ENCODE measurements at regions not wholly inside any gene's neighbourhood (a gene's known extent, or its start where the extent isn't known, plus 50 kb on each side); places are given as distances from the start of the nearest gene placed in this dataset.
"Not testable (repeated sequence)": the region's sequence is repeated elsewhere in the genome, so short reads cannot be mapped to it uniquely, and the experiment has no call there.

DNA sequence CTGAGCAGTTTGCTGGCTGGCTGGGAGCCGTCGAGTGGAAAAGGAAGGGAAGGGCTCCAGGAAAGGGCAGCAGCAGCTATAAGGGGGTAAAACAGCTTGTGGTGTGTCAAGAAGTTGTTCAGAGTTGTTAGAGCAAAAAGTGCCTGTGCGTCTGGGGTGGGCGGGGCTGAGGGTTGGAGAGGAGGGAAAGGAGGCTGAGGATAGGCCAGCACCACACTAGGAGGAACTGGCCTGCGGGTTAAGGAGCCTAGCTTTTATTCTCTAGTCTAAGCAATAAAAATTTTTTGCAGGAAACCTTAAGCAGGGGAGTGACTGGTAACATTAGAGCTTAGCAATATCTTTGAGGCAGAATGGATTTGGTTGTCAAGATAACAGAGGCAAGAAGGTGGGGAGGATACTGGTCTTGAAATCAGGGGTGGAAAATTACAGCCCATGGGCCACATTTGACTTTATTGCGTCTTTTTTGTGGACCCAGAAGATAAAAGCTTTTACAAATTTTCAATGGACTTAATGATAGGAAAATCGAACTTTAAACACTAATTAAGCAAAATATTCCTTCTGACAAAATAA, 134.5 kb upstream of the AADACL2 start:
- Histone ChIP-seq H3K27me3 (ENCODE audit: insufficient read depth, low read length) (no peaks in the 10 kb centered on the region), H2AFZ (ENCODE audit: low read length, unreplicated experiment) (no peak overlapping the region), H3K36me3 (ENCODE audit: insufficient read depth, low read length) (no peaks in the 10 kb centered on the region), H3K27ac (ENCODE audit: low read depth, low read length) (no peak overlapping the region), H3K4me1 (ENCODE audit: control insufficient read depth, insufficient read depth, low read length, unreplicated experiment) (no peaks in the 10 kb centered on the region), H3K4me3 (ENCODE audit: low read depth, low read length) (no peak overlapping the region), H3K79me2 (ENCODE audit: control insufficient read depth, insufficient read depth, low read length, unreplicated experiment) (no peaks in the 10 kb centered on the region)

DNA sequence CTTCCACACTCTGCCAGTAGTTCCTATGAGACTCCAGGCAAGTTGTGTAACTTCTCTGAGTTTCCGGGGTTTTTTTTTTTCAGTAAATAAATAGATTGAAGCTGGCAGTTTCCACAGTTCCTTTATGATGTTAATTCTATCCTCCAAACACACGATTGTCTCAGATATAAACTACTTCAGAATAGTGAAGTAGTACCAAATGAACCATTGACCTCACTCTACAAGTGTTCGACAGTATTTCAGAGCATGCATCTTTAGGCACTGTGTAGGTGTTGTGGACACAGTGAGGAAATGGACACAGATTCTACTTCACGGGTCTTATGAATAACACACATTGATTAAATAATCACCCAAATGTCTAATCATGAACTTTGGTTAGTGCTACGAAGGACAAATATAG, 136.1 kb upstream of the IGSF10 start:
- H3K36me3 ChIP-seq (ENCODE audit: insufficient read depth, low read length): no peaks in the 10 kb centered on the region
- H3K4me1 ChIP-seq (ENCODE audit: control insufficient read depth, insufficient read depth, low read length, unreplicated experiment): peaks cover 2% of the 10 kb centered on the region
- no peak overlapping the region for H2AFZ ChIP-seq (ENCODE audit: low read length, unreplicated experiment)
- H3K27me3 ChIP-seq (ENCODE audit: insufficient read depth, low read length): no peaks in the 10 kb centered on the region
- no peaks in the 10 kb centered on the region for H3K79me2 ChIP-seq (ENCODE audit: control insufficient read depth, insufficient read depth, low read length, unreplicated experiment)
- H3K4me3 ChIP-seq (ENCODE audit: low read depth, low read length): no peak overlapping the region
- H3K27ac ChIP-seq (ENCODE audit: low read depth, low read length): no peak overlapping the region

DNA sequence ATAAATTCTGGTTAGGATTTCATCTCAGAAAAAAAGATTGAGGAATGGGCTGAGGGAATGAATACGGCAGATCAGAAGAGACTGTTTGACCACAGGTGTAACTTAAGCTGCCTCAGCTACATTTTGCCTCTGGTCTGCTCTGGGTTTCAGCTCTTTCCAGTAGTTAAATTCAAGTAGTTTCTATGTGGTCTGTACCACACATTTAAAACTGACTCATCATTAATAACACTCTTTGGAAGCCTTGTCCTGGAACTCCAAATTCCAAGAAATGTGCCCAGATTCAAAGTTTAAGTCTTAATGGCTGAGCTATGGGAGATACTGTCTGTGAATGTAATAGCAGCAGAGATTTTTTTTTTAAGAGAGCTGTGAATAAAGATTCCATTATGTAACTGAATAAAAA, 133.1 kb upstream of the IGSF10 start:
- no peaks in the 10 kb centered on the region for H3K27me3 ChIP-seq (ENCODE audit: insufficient read depth, low read length)

DNA sequence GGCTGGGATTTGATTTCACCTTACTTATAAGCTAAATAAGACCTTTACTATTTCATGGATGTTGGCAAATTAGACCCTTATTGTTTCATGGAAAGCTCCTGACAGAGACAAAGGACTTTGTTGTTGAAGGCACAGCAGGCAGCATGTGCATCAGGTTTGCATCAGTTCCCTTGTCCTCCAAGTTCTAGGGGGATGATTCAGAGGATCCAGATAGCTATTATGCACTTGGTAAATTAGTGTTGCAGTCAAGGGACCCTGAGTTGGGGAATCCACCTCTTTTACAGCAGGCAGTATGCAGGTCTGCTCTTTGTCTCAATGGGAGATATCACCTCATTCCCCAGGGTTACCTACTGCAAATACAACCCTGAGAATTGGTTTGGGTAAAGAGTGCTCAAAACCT, 131.4 kb upstream of the IGSF10 start:
- Histone ChIP-seq H3K79me2 (ENCODE audit: control insufficient read depth, insufficient read depth, low read length, unreplicated experiment) (no peaks in the 10 kb centered on the region), H3K36me3 (ENCODE audit: insufficient read depth, low read length) (no peaks in the 10 kb centered on the region), H3K4me3 (ENCODE audit: low read depth, low read length) (no peak overlapping the region), H3K27me3 (ENCODE audit: insufficient read depth, low read length) (no peaks in the 10 kb centered on the region), H2AFZ (ENCODE audit: low read length, unreplicated experiment) (no peak overlapping the region), H3K4me1 (ENCODE audit: control insufficient read depth, insufficient read depth, low read length, unreplicated experiment) (peaks cover 2% of the 10 kb centered on the region), H3K27ac (ENCODE audit: low read depth, low read length) (no peak overlapping the region)

More for the DNA sequence above, 133.1 kb upstream of the IGSF10 start:
- Histone ChIP-seq H3K4me1 (ENCODE audit: control insufficient read depth, insufficient read depth, low read length, unreplicated experiment) (peaks cover 2% of the 10 kb centered on the region), H3K79me2 (ENCODE audit: control insufficient read depth, insufficient read depth, low read length, unreplicated experiment) (no peaks in the 10 kb centered on the region), H2AFZ (ENCODE audit: low read length, unreplicated experiment) (no peak overlapping the region), H3K36me3 (ENCODE audit: insufficient read depth, low read length) (no peaks in the 10 kb centered on the region), H3K27ac (ENCODE audit: low read depth, low read length) (no peak overlapping the region), H3K4me3 (ENCODE audit: low read depth, low read length) (no peak overlapping the region)

DNA sequence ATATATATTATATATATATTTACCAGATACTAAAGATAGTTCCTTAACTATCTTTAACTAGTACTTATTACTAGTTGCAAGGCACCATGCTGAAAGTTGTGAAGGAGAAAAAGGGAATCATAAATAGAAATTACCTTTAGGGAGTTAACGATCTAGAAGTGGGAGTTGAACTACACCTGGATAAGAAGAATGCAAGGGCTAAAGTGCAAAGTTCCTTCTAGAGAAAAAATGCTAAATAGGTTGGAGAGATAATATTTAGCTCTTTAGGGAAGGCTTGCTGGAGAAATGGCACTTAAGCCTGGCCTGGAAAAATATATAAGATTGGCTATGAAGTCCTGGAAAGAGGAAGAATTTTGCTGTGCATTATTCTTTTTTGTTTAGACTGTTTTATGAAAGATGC, 130.6 kb upstream of the IGSF10 start:
- Histone ChIP-seq H3K36me3 (ENCODE audit: insufficient read depth, low read length) (no peaks in the 10 kb centered on the region), H3K27me3 (ENCODE audit: insufficient read depth, low read length) (no peaks in the 10 kb centered on the region), H2AFZ (ENCODE audit: low read length, unreplicated experiment) (no peak overlapping the region), H3K79me2 (ENCODE audit: control insufficient read depth, insufficient read depth, low read length, unreplicated experiment) (no peaks in the 10 kb centered on the region), H3K27ac (ENCODE audit: low read depth, low read length) (no peak overlapping the region), H3K4me3 (ENCODE audit: low read depth, low read length) (no peak overlapping the region), H3K4me1 (ENCODE audit: control insufficient read depth, insufficient read depth, low read length, unreplicated experiment) (peaks cover 2% of the 10 kb centered on the region)

DNA sequence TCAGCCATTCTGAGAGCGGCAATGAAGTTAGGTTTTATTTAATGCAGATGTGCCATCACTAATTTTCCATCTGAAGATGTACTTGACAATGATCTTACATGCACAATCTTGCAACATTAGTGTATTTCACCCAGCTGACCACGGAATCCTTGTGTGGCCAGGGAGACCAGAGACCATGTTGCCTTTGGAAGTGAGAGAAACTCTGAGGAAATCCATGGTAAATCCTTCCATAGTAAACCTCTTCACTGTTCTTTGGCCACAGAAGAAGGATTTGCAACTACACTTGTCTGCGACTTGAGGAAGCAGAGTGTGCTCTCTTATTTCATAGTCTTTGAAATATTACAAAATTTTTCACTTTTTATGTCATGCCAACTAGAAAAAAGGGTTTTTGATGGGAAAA, 128.4 kb upstream of the IGSF10 start:
- Histone ChIP-seq H3K79me2 (ENCODE audit: control insufficient read depth, insufficient read depth, low read length, unreplicated experiment) (no peaks in the 10 kb centered on the region), H2AFZ (ENCODE audit: low read length, unreplicated experiment) (no peak overlapping the region), H3K27me3 (ENCODE audit: insufficient read depth, low read length) (no peaks in the 10 kb centered on the region), H3K4me3 (ENCODE audit: low read depth, low read length) (no peak overlapping the region), H3K36me3 (ENCODE audit: insufficient read depth, low read length) (no peaks in the 10 kb centered on the region), H3K4me1 (ENCODE audit: control insufficient read depth, insufficient read depth, low read length, unreplicated experiment) (peaks cover 2% of the 10 kb centered on the region), H3K27ac (ENCODE audit: low read depth, low read length) (no peak overlapping the region)

DNA sequence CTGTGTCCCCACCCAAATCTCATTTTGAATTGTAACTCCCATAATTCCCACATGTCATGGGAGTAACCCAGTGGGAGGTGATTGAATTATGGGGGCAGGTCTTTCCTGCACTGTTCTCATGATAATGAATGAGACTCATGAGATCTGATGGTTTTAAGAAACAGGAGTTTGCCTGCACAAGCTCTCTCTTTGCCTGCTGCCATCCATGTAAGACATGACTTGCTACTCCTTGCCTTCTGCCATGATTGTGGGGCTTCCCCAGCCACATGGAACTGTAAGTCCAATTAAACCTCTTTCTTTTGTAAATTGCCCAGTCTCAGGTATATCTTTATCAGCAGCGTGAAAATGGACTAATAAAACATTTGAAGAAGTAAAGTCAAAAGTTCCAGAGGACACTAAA, 126.8 kb upstream of the IGSF10 start:
- not testable (repeated sequence) for H3K4me3 ChIP-seq (ENCODE audit: low read depth, low read length); H3K27ac ChIP-seq (ENCODE audit: low read depth, low read length); H2AFZ ChIP-seq (ENCODE audit: low read length, unreplicated experiment); H3K36me3 ChIP-seq (ENCODE audit: insufficient read depth, low read length); H3K79me2 ChIP-seq (ENCODE audit: control insufficient read depth, insufficient read depth, low read length, unreplicated experiment); H3K4me1 ChIP-seq (ENCODE audit: control insufficient read depth, insufficient read depth, low read length, unreplicated experiment); H3K27me3 ChIP-seq (ENCODE audit: insufficient read depth, low read length)

DNA sequence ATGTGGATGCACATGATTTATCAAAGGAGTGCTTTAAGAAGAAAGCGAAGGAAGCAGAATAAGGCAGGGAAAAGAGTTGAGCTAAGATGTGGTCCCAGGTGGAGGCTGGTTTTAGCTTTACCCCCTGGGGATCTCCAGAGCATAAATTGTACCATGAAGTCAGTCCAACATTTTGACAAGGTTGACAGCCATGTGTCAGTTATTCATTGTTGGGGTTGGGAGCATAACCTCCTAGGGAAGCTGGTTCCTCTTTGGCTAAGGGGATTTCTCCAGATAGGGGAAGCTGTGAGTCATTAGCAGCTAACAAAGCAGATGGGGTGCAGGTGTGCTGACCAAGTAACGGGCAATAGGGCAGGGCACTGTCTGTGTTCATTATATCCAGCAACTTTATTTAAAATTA, 123.7 kb upstream of the IGSF10 start:
- Histone ChIP-seq H3K27me3 (ENCODE audit: insufficient read depth, low read length) (no peaks in the 10 kb centered on the region), H3K79me2 (ENCODE audit: control insufficient read depth, insufficient read depth, low read length, unreplicated experiment) (no peaks in the 10 kb centered on the region), H3K4me3 (ENCODE audit: low read depth, low read length) (no peak overlapping the region), H3K27ac (ENCODE audit: low read depth, low read length) (no peak overlapping the region), H3K36me3 (ENCODE audit: insufficient read depth, low read length) (no peaks in the 10 kb centered on the region), H3K4me1 (ENCODE audit: control insufficient read depth, insufficient read depth, low read length, unreplicated experiment) (peaks cover 9% of the 10 kb centered on the region), H2AFZ (ENCODE audit: low read length, unreplicated experiment) (no peak overlapping the region)

DNA sequence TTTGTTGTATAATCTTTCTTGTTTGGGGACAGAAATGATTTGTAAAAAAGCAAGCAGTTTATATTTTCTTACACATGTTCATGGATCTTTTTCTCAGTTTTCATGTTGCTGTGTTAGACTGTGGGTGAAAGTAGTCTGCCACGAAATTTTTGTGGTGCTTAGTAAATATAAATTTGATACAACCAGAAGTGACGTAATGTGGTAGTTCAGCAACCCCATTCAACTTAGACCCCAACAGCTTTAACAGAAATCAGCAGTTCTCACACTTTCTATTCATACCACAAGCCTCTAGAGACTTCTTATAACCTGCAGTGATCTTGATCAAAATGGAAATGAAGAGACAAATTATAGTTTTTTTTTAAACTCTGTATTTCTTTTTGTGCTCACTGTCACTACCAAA, 120.2 kb upstream of the IGSF10 start:
- Histone ChIP-seq H3K4me1 (ENCODE audit: control insufficient read depth, insufficient read depth, low read length, unreplicated experiment) (peaks cover 9% of the 10 kb centered on the region), H3K27ac (ENCODE audit: low read depth, low read length) (no peak overlapping the region), H3K27me3 (ENCODE audit: insufficient read depth, low read length) (no peaks in the 10 kb centered on the region), H3K79me2 (ENCODE audit: control insufficient read depth, insufficient read depth, low read length, unreplicated experiment) (no peaks in the 10 kb centered on the region), H2AFZ (ENCODE audit: low read length, unreplicated experiment) (no peak overlapping the region), H3K36me3 (ENCODE audit: insufficient read depth, low read length) (no peaks in the 10 kb centered on the region), H3K4me3 (ENCODE audit: low read depth, low read length) (no peak overlapping the region)

DNA sequence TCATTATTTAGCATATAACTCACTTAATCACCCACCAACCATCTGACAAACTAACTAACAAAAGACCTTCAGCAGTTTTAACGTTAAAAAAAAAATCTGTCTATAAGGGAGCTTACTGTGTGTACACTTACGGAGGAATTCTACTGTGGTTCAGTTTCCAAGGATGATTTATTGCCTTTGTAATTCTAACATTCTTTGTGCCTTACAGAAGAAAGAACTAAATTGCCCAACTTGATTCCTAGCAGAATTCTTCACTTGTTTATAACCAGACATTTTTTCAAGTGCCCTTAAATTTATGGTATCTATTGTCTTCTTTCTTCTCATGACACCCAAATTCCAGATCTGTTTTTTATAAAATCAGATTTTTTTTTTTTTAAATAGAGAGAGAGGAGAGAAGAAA, 119.7 kb upstream of the IGSF10 start:
- Histone ChIP-seq H3K79me2 (ENCODE audit: control insufficient read depth, insufficient read depth, low read length, unreplicated experiment) (no peaks in the 10 kb centered on the region), H3K4me3 (ENCODE audit: low read depth, low read length) (no peak overlapping the region), H3K36me3 (ENCODE audit: insufficient read depth, low read length) (no peaks in the 10 kb centered on the region), H3K27ac (ENCODE audit: low read depth, low read length) (no peak overlapping the region), H3K27me3 (ENCODE audit: insufficient read depth, low read length) (no peaks in the 10 kb centered on the region), H2AFZ (ENCODE audit: low read length, unreplicated experiment) (no peak overlapping the region), H3K4me1 (ENCODE audit: control insufficient read depth, insufficient read depth, low read length, unreplicated experiment) (peaks cover 9% of the 10 kb centered on the region)

DNA sequence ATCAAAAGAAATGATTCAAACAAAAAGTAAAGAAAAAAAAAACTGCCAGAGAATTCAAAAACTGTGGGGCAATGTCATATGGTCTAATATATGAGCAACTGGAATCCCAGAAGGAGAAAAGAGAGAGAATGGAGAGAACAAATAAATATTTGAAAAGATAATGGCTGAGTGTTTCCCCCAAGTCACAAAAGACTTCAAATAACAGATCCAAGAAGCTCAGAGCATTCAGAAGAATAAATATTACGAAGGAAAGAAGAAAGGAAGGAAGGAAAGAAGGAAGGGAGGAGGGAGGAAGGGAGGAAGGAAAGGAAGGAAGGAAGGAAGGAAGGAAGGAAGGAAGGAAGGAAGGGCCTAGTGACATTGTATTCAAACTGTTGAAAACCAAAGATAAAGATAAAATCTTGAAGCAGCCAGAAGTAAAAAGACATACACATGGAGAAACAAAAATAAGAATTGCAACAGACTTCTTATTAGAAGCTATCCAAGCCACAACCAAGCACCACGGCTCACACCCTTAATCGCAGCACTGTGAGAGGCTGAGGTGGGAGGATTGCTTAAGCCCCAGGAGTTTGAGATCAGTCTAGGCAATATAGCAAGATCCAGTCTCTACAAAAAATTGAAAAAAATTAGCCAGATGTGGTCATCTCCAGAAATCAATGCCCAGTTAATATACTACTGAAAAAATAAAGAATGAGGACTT, 118.9 kb upstream of the IGSF10 start:
- H3K79me2 ChIP-seq (ENCODE audit: control insufficient read depth, insufficient read depth, low read length, unreplicated experiment): no peaks in the 10 kb centered on the region
- no peaks in the 10 kb centered on the region for H3K27me3 ChIP-seq (ENCODE audit: insufficient read depth, low read length)
- peak overlapping the region; percentile 3 for H2AFZ ChIP-seq (ENCODE audit: low read length, unreplicated experiment)
- H3K4me1 ChIP-seq (ENCODE audit: control insufficient read depth, insufficient read depth, low read length, unreplicated experiment): peaks cover 9% of the 10 kb centered on the region
- H3K27ac ChIP-seq (ENCODE audit: low read depth, low read length): no peak overlapping the region
- H3K4me3 ChIP-seq (ENCODE audit: low read depth, low read length): no peak overlapping the region
- no peaks in the 10 kb centered on the region for H3K36me3 ChIP-seq (ENCODE audit: insufficient read depth, low read length)
